GM13976 (cell line): ENCODE measurements at regions not wholly inside any gene's neighbourhood (a gene's known extent, or its start where the extent isn't known, plus 50 kb on each side); places are given as distances from the start of the nearest gene placed in this dataset.
"Not testable (repeated sequence)": the region's sequence is repeated elsewhere in the genome, so short reads cannot be mapped to it uniquely, and the experiment has no call there.

ENCODE experiments used
- DNase-seq: peaks from one replicate; pipeline ENCODE4 v3.0.0; 2012; ENCODE audit warnings: low spot score
- CTCF ChIP-seq: IDR thresholded peaks from 2 replicates; pipeline ENCODE4 v1.5.1; 2012; ENCODE audit warnings: borderline replicate concordance, mild to moderate bottlenecking; ENCODE audit not compliant: insufficient read depth; ENCODE audit errors: extremely low read depth, missing control alignments, control extremely low read depth
- in situ Hi-C: fragments of 300-500 bp; cut with MboI; formaldehyde crosslinking; loops from one replicate; pipeline ENCODE4 v1.12.0; 2022; ENCODE audit warnings: low sequenced_read_pairs, mixed read lengths, inconsistent platforms; ENCODE audit not compliant: unreplicated experiment

GRCh38 chr6:23784301-23784919 lies 341.6 kb upstream of the NRSN1 start:
- DNase-seq: no peak
- TF ChIP-seq CTCF: no peak
- in situ Hi-C loops: no loop called here

DNA sequence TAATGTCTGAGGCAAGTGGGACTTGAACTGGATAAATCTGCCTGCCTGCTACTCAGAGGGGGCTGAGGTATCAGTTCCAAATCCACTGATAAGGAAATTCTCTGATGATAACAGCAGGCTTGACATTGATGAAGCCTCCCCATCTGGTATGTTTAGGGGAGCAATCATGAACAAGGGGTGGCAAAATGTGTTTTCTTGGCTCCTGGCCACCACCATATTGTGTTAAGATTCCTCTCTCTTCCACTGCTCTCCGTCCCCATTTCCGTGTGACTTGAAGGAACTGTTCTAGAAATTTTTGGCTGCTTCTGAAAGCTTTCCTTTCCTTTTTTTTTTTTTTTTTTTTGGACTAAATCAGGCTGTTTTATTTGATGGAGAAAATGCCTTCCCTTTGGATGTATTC lies 335.3 kb upstream of the NRSN1 start:
- in situ Hi-C loops: no loop called here
- no peak for DNase-seq
- TF ChIP-seq CTCF: no peak

DNA sequence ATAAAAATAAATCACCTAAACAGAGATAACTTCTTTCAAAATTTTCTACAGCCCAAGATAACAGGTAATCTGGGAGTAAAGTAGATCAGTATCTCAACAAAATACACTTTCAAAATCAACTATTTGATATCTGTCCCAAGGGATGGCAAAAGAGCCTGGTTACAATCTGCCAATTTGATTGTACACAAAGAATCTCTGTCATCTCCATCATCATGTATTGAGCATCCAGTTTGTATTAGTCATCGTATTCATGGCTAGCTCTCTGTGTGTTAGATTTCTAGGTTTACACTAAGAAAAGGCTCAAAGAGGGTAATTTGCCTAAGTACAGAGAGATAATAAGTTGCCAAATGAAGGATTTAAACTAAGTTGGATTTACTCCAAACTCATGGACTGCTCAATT lies 329.0 kb upstream of the NRSN1 start:
- DNase-seq: no peak
- no peak for TF ChIP-seq CTCF
- in situ Hi-C loops: no loop called here

- in situ Hi-C loops, DNase-seq: not testable (repeated sequence)
These were observed 321.7 kb upstream of the NRSN1 start for GRCh38 chr6:23804289-23804688.

DNA sequence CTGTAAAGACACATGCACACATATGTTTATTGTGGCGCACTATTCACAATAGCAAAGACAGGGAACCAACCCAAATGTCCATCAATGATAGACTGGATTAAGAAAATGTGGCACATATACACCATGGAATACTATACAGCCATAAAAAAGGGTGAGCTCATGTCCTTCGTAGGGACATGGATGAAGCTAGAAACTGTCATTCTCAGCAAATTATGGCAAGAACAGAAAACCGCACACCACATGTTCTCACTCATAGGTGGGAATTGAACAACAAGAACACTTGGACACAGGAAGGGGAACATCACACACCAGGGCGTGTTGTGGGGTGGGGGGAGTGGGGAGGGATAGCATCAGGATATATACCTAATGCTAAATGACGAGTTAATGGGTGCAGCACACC lies 304.9 kb upstream of the NRSN1 start:
- DNase-seq, in situ Hi-C loops: not testable (repeated sequence)

- DNase-seq: no peak
- TF ChIP-seq CTCF: no peak
- in situ Hi-C loops: no loop called here
These were observed 302.6 kb upstream of the NRSN1 start for GRCh38 chr6:23823421-23823820.

GRCh38 chr6:23826572-23826971 lies 299.4 kb upstream of the NRSN1 start:
- no peak for TF ChIP-seq CTCF
- in situ Hi-C loops: no loop called here
- no peak for DNase-seq

- no peak for TF ChIP-seq CTCF
- no peak for DNase-seq
- in situ Hi-C loops: no loop called here
These were observed 297.2 kb upstream of the NRSN1 start for GRCh38 chr6:23828861-23829260.
